GM23338 (cell line): ENCODE measurements at regions not wholly inside any gene's neighbourhood (a gene's known extent, or its start where the extent isn't known, plus 50 kb on each side); places are given as distances from the start of the nearest gene placed in this dataset.

Experiments used
- CTCF ChIP-seq, 2 experiments: fragments of 200-600 bp in 1 of 2; sonication (generic) in 1 of 2; conservative IDR thresholded peaks; 2 replicates each; pipeline versions ENCODE4 v1.5.1 to v1.6.1; 2016 to 2017; ENCODE audit warnings: antibody characterized with exemption in 2 of 2, low read depth in 2 of 2, mild to moderate bottlenecking in 2 of 2, moderate library complexity in 1 of 2
- EZH2 ChIP-seq: fragments of 200-600 bp; sonication (generic); IDR thresholded peaks from one replicate; pipeline ENCODE4 v1.8.0; 2017; ENCODE audit warnings: antibody characterized with exemption, mild to moderate bottlenecking, low read depth; ENCODE audit not compliant: unreplicated experiment
- EZH2phosphoT487 ChIP-seq: fragments of 200-600 bp; sonication (generic); IDR thresholded peaks from one replicate; pipeline ENCODE4 v1.8.1; 2018; ENCODE audit warnings: antibody characterized with exemption; ENCODE audit not compliant: unreplicated experiment
- JUNB ChIP-seq: IDR thresholded peaks from one replicate; pipeline ENCODE4 v1.6.1; 2016; ENCODE audit warnings: antibody characterized with exemption; ENCODE audit not compliant: unreplicated experiment
- POLR2AphosphoS5 ChIP-seq: IDR thresholded peaks from 2 replicates; pipeline ENCODE4 v1.6.1; 2016; ENCODE audit warnings: antibody characterized with exemption, low read depth
- REST ChIP-seq: IDR thresholded peaks from one replicate; pipeline ENCODE4 v1.6.1; 2018; ENCODE audit warnings: antibody characterized with exemption; ENCODE audit not compliant: unreplicated experiment

- TF ChIP-seq CTCF (conservative IDR thresholded peaks at IDR 0.05; ENCODE audit: low read depth in 2 of 2) (no peak), EZH2 (no peak), EZH2phosphoT487 (no peak), JUNB (no peak), POLR2AphosphoS5 (no peak), REST (no peak)
Observed at GRCh38 chrX:84876876-84877275, 126.8 kb upstream of the APOOL start.
